OCI-LY1 (cell line): ENCODE measurements at regions not wholly inside any gene's neighbourhood (a gene's known extent, or its start where the extent isn't known, plus 50 kb on each side); places are given as distances from the start of the nearest gene placed in this dataset.

Experiments
- CTCF ChIP-seq: fragments of 200-600 bp; sonication (generic), shearing (Covaris generic); IDR thresholded peaks from 2 replicates; pipeline ENCODE4 v1.5.1; 2017; ENCODE audit warnings: mild to moderate bottlenecking, antibody characterized with exemption, low read length, moderate library complexity, mixed read lengths
- EZH2 ChIP-seq: fragments of 200-600 bp; sonication (generic), shearing (Covaris generic); IDR thresholded peaks from 2 replicates; pipeline ENCODE4 v1.8.0; 2017; ENCODE audit warnings: borderline replicate concordance, mixed run types, mild to moderate bottlenecking, antibody characterized with exemption, low read length, moderate library complexity, mixed read lengths

GRCh38 chr11:42036201-42036600, 576.7 kb upstream of the LRRC4C start:
- TF ChIP-seq CTCF (no peak), EZH2 (no peak)
